ENCODE measurements at regions not wholly inside any gene's neighbourhood (a gene's known extent, or its start where the extent isn't known, plus 50 kb on each side); places are given as distances from the start of the nearest gene placed in this dataset.
"Not testable (repeated sequence)": the region's sequence is repeated elsewhere in the genome, so short reads cannot be mapped to it uniquely, and the experiment has no call there.

- not testable (repeated sequence) for TF ChIP-seq ZNF274 (IDR thresholded peaks at IDR 0.05; ENCODE audit: low read depth, low read length); YY1 (IDR thresholded peaks at IDR 0.05; ENCODE audit: insufficient read depth, insufficient read length); SUZ12 (IDR thresholded peaks at IDR 0.05; ENCODE audit: extremely low read depth, insufficient read depth, insufficient read length)
Measured at GRCh38 chr12:66760122-66760521, 81.2 kb upstream of the GRIP1 start.

All from NT2/D1 (cell line).